HG03066 (cell line): ENCODE measurements at regions not wholly inside any gene's neighbourhood (a gene's known extent, or its start where the extent isn't known, plus 50 kb on each side); places are given as distances from the start of the nearest gene placed in this dataset.

Experiments
- ATAC-seq: cut with Tn5 transposase; IDR thresholded peaks from one replicate; pipeline ENCODE4 v1.9.1; 2021; ENCODE audit warnings: low read depth; ENCODE audit not compliant: unreplicated experiment

DNA sequence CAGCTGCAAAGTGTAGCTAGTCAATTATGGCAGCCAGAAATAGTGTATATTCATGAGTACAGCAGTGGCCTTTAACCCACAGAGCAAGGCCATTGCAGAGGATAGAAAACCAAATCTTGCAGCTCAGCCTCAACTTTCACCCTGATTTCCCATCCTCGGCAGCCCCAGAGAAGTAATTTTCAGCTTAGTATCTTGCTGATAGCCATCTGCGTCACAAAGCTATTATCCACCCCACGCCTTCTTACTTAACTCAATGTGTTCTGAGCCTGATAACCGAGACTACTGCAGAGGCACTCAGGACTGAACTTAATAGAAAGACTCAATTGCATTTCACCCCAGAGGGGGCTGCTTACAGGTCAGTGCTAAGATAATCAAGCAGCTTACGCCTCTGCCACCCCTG is 174.5 kb upstream of the MAOA start:
- ATAC-seq: no peak

DNA sequence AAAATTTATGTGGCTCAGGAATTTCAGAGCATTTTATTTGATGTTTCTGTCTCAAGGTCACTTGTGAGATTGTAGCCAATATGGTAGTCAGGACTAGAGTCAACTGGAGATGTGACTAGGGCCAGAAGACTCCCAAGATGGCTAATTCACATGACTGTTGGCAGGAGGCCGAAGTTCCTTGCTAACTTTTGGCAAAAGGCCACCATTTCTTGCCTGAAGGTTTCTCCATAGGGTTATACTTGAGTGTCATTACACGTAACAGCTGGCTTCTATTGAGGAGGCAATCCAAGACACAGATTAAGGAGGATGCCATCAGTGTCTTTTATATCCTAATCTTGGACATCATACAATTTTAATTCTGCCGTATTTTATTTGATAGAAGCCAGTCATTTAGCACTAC is 162.3 kb upstream of the MAOA start:
- ATAC-seq: no peak

DNA sequence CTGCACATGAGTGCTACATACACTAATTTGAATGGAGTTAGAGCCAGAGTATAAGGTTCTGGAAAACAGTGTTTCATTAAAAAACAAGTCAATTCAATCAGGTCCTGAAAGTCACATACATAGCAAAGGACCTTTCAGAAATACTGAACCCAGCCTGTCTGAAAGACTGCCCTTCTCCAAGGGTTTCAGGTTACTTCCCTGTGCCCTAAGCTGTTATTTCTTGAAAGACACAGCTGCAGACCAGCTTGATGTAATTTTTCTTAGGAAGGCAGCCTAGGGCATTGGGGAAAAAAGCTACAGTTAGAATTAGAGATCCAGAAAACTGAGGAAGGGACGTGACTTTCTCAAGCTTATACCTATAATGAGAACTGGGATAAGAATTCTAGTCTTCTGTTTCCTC is 155.9 kb upstream of the MAOA start:
- no peak for ATAC-seq

DNA sequence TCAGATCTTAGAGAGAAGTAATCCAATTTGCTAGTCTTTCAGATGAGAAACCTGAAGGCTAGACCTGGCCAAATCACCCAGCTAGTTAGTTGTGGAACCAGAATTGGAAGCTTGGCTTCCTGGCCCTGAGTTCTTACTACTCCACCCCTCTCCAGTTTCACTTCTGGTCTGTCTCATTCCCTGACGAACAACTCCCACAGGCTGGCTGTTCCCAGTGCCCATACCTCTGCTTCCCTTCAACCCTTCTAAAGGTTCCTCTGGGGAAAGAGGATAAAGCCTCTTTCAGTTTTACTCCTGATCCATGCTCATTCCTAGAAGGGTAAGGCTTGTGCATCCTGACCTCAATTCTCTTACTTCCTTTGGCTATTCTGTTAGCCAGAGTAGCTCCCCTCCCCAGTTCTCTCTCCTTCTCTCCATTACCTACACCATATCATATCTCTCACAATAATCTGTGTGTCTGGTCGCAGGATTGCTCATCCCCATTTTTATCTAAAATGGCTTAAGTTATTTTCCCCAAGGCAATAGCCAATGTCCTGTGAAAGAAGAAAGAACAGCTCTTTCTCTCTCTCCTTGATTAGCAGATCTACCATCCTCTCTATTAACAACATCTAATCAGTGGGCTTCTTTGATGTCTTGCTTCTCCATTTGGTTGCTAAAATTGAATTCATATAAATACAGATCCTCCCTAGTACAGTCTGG is 155.0 kb upstream of the MAOA start:
- ATAC-seq: no peak

DNA sequence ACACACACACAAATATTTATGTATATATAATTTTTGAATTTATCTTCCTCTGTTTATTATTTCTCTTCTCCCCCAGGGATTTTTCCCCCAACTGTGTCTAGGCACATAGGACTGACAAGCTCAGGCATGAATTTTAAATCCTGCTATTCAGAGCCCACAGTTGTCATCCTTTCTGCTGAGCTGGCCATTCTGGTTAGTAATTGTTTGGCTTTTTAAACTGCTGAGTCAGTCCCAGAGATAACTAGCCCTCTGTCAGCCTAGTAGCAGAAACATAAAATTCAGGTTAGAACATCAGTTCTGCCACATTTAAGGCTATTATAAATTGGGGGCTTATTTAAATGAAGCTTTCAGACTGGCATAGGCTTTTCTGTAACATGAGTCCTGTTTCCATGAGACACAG is 151.7 kb upstream of the MAOA start:
- no peak for ATAC-seq

DNA sequence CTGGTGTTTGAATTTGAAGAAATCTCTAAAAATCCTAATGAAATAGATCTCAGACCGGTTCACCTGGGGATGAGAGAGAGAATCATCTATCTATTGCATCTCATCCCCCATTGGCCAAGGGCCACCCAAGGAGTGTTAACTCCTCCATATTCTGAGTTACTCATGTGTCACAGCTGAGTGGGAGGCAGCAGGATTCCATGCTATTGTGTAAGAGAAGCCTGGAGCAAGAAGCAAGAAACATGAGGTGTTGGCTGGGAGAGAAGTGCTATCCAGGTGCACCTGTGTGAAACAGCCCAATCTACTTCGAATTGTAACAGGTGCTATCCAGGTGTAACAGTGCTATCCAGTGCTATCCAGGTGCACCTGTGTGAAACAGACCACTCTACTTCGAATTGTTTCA is 150.3 kb upstream of the MAOA start:
- no peak for ATAC-seq

GRCh38 chrX:43508694-43509093 is 147.4 kb upstream of the MAOA start:
- ATAC-seq: no peak

- ATAC-seq: no peak
Observed at GRCh38 chrX:43510209-43510608, 145.9 kb upstream of the MAOA start.

DNA sequence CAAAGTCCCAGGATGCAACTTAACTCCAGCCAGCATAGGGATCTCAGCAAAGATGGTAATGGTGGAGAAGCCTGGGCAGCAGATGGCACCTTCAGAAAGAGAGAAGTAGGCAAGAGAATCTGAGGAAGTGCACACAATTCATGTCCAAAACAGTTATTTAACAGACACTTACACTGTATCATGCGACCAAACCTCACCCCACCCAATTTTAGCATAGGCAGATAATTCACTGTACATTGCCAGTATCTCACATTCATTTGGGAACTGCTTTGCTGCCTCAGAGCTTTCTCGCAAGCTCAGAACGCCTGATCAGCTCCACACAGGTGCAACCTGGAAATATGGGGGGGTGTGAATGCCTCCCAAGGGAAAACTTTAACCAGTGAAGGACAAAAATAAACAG is 143.0 kb upstream of the MAOA start:
- ATAC-seq: no peak

DNA sequence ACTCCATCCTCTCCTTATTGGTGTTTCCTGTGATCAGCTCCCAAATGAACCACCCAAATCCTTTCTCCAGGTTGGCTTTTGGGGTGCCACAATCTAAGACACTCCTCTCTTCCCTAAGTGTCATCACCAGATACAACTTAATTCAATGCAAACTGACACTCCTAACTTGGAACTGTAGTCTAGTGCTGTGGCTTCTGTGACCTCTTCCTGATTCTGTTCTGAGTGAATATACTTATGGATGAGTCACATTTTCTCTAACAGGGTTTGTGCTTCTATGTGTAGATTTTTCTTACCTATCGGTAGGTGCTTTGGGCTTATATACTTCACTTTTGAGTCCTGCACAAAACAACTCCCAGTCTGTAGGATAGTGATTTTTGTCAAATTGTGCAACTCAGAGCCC is 141.3 kb upstream of the MAOA start:
- ATAC-seq: no peak

- no peak for ATAC-seq
Observed at GRCh38 chrX:43522582-43522981, 133.5 kb upstream of the MAOA start.

GRCh38 chrX:43525901-43526610 is 130.0 kb upstream of the MAOA start:
- no peak for ATAC-seq

GRCh38 chrX:43526878-43527277 is 129.2 kb upstream of the MAOA start:
- no peak for ATAC-seq

DNA sequence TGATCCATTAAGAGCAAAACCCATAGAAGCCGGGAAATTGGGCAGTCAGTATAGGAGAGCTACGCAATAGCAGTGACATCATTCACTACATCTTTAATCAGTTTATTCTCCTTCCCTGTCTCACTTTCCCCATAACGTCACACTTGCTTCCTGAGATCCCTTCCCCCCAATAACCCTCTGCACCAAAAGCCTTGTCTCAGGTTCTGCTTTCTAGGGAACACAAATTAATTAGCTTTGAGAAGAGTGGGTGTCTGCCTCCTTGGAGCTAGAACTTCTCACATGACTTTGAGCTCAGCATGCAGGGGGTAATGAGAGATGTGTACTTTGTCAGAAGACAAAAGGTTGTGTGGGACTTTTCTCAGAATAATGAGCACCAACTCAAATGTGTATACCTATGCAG is 128.3 kb upstream of the MAOA start:
- no peak for ATAC-seq

- ATAC-seq: no peak
Observed at GRCh38 chrX:43530837-43531236, 125.3 kb upstream of the MAOA start.

- ATAC-seq: no peak
Observed at GRCh38 chrX:43540318-43540717, 115.8 kb upstream of the MAOA start.

DNA sequence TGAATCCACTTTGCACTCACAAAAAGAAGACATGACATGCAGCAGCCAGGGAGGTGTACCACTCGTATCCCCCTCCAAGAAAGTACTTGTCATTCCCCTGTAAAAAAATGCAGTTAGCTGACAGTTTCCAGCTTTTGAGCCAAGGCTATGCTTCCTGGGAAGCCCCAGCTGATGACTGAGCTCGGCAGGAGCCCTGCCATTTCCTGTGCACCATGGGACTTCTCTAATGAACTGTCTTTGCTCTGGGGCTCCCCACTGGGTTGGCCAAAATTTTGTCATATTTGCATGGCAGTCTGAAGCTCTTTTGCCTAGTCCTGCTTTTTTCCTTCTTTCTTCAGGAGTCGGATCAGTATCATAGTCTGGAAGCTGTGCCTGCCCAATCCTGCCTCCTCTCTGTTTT is 104.5 kb upstream of the MAOA start:
- ATAC-seq: no peak

DNA sequence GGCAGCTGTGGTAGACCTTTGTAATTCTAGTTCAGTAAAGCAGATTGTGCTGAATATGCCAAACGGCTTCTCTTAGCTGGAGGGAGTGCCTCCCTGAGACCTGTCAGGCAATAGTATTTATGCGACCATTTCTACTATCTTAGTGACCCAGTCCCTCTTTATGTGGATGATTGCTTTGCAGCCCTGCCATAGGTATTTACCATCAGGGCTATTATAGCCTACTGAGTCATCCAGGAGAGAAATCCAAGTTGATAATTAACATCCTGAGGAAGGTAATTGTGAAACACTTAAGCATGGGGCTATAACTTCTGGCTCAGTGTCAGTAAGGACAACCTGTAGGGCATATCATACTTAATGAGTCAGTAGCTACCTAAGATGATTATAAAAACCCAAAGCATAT is 103.9 kb upstream of the MAOA start:
- no peak for ATAC-seq

DNA sequence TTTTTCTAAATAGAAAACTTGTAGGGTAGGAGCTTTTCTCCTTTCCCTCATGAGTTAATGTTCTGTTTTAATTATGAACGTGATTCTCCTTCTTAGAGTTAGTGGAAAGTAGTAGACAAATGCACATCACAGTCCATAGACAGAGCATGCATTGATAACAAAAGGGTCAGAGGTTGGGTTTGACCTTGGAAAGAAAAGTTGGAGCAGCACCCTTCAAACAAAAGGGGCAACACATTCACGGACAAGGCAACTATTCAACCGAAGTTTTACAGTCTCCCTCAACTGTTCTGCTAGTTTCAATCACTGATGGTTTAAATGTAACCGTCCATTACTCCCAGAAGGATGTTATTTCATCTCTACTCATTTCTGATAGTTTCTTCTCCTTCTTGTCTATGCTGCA is 103.4 kb upstream of the MAOA start:
- ATAC-seq: no peak

GRCh38 chrX:43553257-43553656 is 102.8 kb upstream of the MAOA start:
- no peak for ATAC-seq

DNA sequence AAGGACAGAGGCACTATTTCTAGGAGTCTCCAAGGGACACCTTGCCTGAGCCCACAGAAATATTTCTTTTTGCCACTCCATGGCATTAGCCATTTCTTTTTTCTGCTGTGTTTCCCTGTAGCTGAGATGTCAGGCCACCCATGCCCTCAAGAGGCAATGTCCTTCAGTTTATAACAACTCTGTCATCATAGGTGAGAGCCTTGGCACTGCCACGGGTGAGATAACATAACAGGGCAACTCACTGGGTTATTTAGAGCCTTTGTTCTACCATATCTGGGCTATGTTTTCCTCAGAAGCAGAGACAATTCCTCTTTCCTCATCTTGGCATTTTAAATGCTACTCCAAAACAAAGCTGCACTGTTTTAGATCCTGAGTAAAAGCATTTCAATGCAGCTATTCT is 99.9 kb upstream of the MAOA start:
- no peak for ATAC-seq

- no peak for ATAC-seq
Observed at GRCh38 chrX:43557792-43558191, 98.3 kb upstream of the MAOA start.

DNA sequence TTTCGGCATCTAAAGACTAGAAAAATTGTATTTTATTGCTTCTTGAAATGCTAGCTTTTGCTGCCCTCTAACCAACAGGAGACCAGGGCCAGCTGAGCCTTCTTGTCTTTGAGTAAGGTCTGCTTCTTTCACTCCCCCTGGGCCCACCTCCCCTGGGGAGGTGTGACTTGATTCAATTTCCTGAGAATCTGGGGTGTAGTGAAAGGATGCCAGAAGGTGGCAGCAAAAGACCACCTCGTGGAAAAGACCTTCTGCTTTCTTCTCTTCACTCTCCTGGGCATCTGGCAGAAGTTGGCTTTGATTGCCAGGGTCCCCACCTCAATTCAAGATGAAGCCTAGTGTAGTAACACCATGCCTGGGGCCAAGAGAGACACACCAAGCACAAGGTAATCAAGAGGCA is 96.5 kb upstream of the MAOA start:
- ATAC-seq: no peak
